ENCODE measurements at regions not wholly inside any gene's neighbourhood (a gene's known extent, or its start where the extent isn't known, plus 50 kb on each side); places are given as distances from the start of the nearest gene placed in this dataset.

GRCh38 chr15:85889956-85890619, 95.4 kb upstream of the KLHL25 start:
- no peak for DNase-seq (ENCODE audit: low read depth)

- DNase-seq (ENCODE audit: low read depth) = no peak
Measured at GRCh38 chr15:85890620-85890980, 95.9 kb upstream of the KLHL25 start.

- no peak for DNase-seq (ENCODE audit: low read depth)
Measured at GRCh38 chr15:85891470-85891869, 96.7 kb upstream of the KLHL25 start.

GRCh38 chr15:85892232-85892631, 97.5 kb upstream of the KLHL25 start:
- no peak for DNase-seq (ENCODE audit: low read depth)

- DNase-seq (ENCODE audit: low read depth) = no peak
Measured at GRCh38 chr15:85897207-85897894, 102.6 kb upstream of the KLHL25 start.

GRCh38 chr15:85897895-85898717, 103.4 kb upstream of the KLHL25 start:
- no peak for DNase-seq (ENCODE audit: low read depth)

- no peak for DNase-seq (ENCODE audit: low read depth)
Measured at GRCh38 chr15:85899927-85900326, 105.2 kb upstream of the KLHL25 start.

- DNase-seq (ENCODE audit: low read depth) = no peak
Measured at GRCh38 chr15:85905751-85906450, 111.2 kb upstream of the KLHL25 start.

GRCh38 chr15:85906640-85907039, 111.9 kb upstream of the KLHL25 start:
- no peak for DNase-seq (ENCODE audit: low read depth)

GRCh38 chr15:85910834-85911233, 116.1 kb upstream of the KLHL25 start:
- DNase-seq (ENCODE audit: low read depth) = no peak

- DNase-seq (ENCODE audit: low read depth) = no peak
Measured at GRCh38 chr15:85913461-85913860, 118.7 kb upstream of the KLHL25 start.

GRCh38 chr15:85920956-85921355, 126.2 kb upstream of the KLHL25 start:
- DNase-seq (ENCODE audit: low read depth) = no peak

GRCh38 chr15:85924088-85924487, 129.4 kb upstream of the KLHL25 start:
- DNase-seq (ENCODE audit: low read depth) = no peak

GRCh38 chr15:85925649-85926237, 131.0 kb upstream of the KLHL25 start:
- no peak for DNase-seq (ENCODE audit: low read depth)

- no peak for DNase-seq (ENCODE audit: low read depth)
Measured at GRCh38 chr15:85926834-85927233, 132.1 kb upstream of the KLHL25 start.

GRCh38 chr15:85927931-85928537, 133.3 kb upstream of the KLHL25 start:
- no peak for DNase-seq (ENCODE audit: low read depth)

- DNase-seq (ENCODE audit: low read depth) = no peak
Measured at GRCh38 chr15:85929786-85930185, 135.1 kb upstream of the KLHL25 start.

- DNase-seq (ENCODE audit: low read depth) = no peak
Measured at GRCh38 chr15:85932391-85932790, 137.7 kb upstream of the KLHL25 start.

- no peak for DNase-seq (ENCODE audit: low read depth)
Measured at GRCh38 chr15:85934691-85935090, 140.0 kb upstream of the KLHL25 start.

- DNase-seq (ENCODE audit: low read depth) = no peak
Measured at GRCh38 chr15:85935182-85935581, 140.5 kb upstream of the KLHL25 start.

GRCh38 chr15:85937661-85938060, 142.0 kb upstream of the AGBL1 start:
- no peak for DNase-seq (ENCODE audit: low read depth)

All from HS-5 (cell line).